ENCODE measurements at regions not wholly inside any gene's neighbourhood (a gene's known extent, or its start where the extent isn't known, plus 50 kb on each side); places are given as distances from the start of the nearest gene placed in this dataset.

DNA sequence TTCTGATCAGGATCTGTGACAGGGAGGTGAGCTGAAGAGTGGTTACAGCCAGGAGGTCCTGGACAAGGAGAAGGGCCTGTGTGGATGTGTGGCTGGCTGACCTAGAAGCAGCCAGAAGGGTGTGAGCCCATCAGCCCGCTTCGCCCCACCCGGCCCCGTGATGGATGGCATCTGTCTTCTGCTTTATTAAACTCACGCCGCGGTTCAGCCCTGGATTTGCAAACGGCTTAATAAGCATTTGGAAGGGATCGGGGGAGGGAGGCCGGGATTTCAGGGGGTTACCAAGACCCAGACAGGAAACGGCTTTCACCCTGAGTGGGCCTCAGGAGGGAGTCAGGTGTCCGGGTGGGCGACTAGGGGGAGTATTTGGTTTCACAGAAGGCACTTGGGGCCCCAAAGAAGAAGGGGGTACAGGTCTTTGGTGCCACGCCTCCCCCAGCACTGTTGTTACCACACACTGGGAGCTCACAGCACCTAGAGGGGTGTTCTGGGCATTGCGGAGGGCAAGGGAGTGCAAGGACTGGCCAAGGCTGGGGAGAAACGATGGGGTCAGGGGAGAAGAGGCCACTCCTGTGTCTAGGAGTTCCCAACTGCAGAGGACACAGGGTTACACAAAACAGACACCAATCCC is 53.8 kb upstream of the FOXP4 start:
- TF ChIP-seq, protein P1, sequence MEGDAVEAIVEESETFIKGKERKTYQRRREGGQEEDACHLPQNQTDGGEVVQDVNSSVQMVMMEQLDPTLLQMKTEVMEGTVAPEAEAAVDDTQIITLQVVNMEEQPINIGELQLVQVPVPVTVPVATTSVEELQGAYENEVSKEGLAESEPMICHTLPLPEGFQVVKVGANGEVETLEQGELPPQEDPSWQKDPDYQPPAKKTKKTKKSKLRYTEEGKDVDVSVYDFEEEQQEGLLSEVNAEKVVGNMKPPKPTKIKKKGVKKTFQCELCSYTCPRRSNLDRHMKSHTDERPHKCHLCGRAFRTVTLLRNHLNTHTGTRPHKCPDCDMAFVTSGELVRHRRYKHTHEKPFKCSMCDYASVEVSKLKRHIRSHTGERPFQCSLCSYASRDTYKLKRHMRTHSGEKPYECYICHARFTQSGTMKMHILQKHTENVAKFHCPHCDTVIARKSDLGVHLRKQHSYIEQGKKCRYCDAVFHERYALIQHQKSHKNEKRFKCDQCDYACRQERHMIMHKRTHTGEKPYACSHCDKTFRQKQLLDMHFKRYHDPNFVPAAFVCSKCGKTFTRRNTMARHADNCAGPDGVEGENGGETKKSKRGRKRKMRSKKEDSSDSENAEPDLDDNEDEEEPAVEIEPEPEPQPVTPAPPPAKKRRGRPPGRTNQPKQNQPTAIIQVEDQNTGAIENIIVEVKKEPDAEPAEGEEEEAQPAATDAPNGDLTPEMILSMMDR (IDR thresholded peaks at IDR 0.05) = no peak
- TF ChIP-seq, protein P2, sequence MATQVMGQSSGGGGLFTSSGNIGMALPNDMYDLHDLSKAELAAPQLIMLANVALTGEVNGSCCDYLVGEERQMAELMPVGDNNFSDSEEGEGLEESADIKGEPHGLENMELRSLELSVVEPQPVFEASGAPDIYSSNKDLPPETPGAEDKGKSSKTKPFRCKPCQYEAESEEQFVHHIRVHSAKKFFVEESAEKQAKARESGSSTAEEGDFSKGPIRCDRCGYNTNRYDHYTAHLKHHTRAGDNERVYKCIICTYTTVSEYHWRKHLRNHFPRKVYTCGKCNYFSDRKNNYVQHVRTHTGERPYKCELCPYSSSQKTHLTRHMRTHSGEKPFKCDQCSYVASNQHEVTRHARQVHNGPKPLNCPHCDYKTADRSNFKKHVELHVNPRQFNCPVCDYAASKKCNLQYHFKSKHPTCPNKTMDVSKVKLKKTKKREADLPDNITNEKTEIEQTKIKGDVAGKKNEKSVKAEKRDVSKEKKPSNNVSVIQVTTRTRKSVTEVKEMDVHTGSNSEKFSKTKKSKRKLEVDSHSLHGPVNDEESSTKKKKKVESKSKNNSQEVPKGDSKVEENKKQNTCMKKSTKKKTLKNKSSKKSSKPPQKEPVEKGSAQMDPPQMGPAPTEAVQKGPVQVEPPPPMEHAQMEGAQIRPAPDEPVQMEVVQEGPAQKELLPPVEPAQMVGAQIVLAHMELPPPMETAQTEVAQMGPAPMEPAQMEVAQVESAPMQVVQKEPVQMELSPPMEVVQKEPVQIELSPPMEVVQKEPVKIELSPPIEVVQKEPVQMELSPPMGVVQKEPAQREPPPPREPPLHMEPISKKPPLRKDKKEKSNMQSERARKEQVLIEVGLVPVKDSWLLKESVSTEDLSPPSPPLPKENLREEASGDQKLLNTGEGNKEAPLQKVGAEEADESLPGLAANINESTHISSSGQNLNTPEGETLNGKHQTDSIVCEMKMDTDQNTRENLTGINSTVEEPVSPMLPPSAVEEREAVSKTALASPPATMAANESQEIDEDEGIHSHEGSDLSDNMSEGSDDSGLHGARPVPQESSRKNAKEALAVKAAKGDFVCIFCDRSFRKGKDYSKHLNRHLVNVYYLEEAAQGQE (IDR thresholded peaks at IDR 0.05; ENCODE audit: low read depth, low read length) = no peak
- TF ChIP-seq EP300 (IDR thresholded peaks at IDR 0.05; ENCODE audit: borderline replicate concordance in 1 of 2, low read depth in 1 of 2, low read length in 1 of 2) = no peak
- TF ChIP-seq, protein P3, sequence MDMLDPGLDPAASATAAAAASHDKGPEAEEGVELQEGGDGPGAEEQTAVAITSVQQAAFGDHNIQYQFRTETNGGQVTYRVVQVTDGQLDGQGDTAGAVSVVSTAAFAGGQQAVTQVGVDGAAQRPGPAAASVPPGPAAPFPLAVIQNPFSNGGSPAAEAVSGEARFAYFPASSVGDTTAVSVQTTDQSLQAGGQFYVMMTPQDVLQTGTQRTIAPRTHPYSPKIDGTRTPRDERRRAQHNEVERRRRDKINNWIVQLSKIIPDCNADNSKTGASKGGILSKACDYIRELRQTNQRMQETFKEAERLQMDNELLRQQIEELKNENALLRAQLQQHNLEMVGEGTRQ (IDR thresholded peaks at IDR 0.05; ENCODE audit: borderline replicate concordance, low read depth, low read length) = no peak
- TF ChIP-seq, protein P4, sequence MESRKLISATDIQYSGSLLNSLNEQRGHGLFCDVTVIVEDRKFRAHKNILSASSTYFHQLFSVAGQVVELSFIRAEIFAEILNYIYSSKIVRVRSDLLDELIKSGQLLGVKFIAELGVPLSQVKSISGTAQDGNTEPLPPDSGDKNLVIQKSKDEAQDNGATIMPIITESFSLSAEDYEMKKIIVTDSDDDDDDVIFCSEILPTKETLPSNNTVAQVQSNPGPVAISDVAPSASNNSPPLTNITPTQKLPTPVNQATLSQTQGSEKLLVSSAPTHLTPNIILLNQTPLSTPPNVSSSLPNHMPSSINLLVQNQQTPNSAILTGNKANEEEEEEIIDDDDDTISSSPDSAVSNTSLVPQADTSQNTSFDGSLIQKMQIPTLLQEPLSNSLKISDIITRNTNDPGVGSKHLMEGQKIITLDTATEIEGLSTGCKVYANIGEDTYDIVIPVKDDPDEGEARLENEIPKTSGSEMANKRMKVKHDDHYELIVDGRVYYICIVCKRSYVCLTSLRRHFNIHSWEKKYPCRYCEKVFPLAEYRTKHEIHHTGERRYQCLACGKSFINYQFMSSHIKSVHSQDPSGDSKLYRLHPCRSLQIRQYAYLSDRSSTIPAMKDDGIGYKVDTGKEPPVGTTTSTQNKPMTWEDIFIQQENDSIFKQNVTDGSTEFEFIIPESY (IDR thresholded peaks at IDR 0.05; ENCODE audit: borderline replicate concordance, low read depth) = no peak

Data from SK-N-SH (cell line).